Nephron (organoid): ENCODE measurements at regions not wholly inside any gene's neighbourhood (a gene's known extent, or its start where the extent isn't known, plus 50 kb on each side); places are given as distances from the start of the nearest gene placed in this dataset.
A peak's percentile ranks its signal among the peaks of the same experiment; 100 is the strongest.
"Not testable (repeated sequence)": the region's sequence is repeated elsewhere in the genome, so short reads cannot be mapped to it uniquely, and the experiment has no call there.

ENCODE experiments used
- H3K27ac Mint-ChIP-seq, 3 experiments: 2 replicates each; pipeline ENCODE4 v1.8.0; 2020; ENCODE audit warnings: mixed read lengths in 3 of 3, mild to moderate bottlenecking in 2 of 3, moderate library complexity in 1 of 3
- H3K27me3 Mint-ChIP-seq: 2 replicates; pipeline ENCODE4 v1.8.0; 2021; ENCODE audit warnings: low read depth, mild to moderate bottlenecking, moderate library complexity, mixed read lengths
- H3K36me3 Mint-ChIP-seq: 2 replicates; pipeline ENCODE4 v1.8.0; 2020; ENCODE audit warnings: low read depth, mixed read lengths
- H3K4me1 Mint-ChIP-seq: 2 replicates; pipeline ENCODE4 v1.8.0; 2020; ENCODE audit warnings: mixed read lengths
- H3K4me3 Mint-ChIP-seq, 3 experiments: 2 replicates each; pipeline ENCODE4 v1.8.0; 2020; ENCODE audit warnings: mild to moderate bottlenecking in 3 of 3, mixed read lengths in 3 of 3, moderate library complexity in 2 of 3
- H3K9me3 Mint-ChIP-seq: 2 replicates; pipeline ENCODE4 v1.8.0; 2020; ENCODE audit warnings: mixed read lengths
- CTCF ChIP-seq, 3 experiments: fragments of 200-600 bp; sonication (generic); IDR thresholded peaks; one replicate each; pipeline ENCODE4 v1.5.0; 2021; ENCODE audit warnings: antibody characterized with exemption in 3 of 3; ENCODE audit not compliant: unreplicated experiment in 3 of 3

- Mint-ChIP-seq H3K4me3 (no peak overlapping the region), H3K9me3 (no peaks in the 10 kb centered on the region), H3K27me3 (no peaks in the 10 kb centered on the region), H3K27ac (no peak overlapping the region), H3K36me3 (no peaks in the 10 kb centered on the region), H3K4me1 (no peaks in the 10 kb centered on the region)
- no peak for TF ChIP-seq CTCF (IDR thresholded peaks at IDR 0.05; ENCODE audit: unreplicated experiment in 3 of 3)
Observed at GRCh38 chr12:105892362-105892910, 246.3 kb downstream of the NUAK1 start.

- H3K27ac Mint-ChIP-seq, H3K4me1 Mint-ChIP-seq, H3K4me3 Mint-ChIP-seq, H3K36me3 Mint-ChIP-seq, H3K9me3 Mint-ChIP-seq, H3K27me3 Mint-ChIP-seq: not testable (repeated sequence)
Observed at GRCh38 chr12:105895197-105895832, 243.4 kb downstream of the NUAK1 start.

GRCh38 chr12:105897311-105897725 is 241.4 kb downstream of the NUAK1 start:
- no peaks in the 10 kb centered on the region for H3K27me3 Mint-ChIP-seq
- H3K4me1 Mint-ChIP-seq, result peaks cover 10% of the 10 kb centered on the region
- H3K36me3 Mint-ChIP-seq, result no peaks in the 10 kb centered on the region
- no peak overlapping the region for H3K27ac Mint-ChIP-seq
- TF ChIP-seq CTCF (IDR thresholded peaks at IDR 0.05; ENCODE audit: unreplicated experiment in 3 of 3), result no peak
- peaks cover 2% of the 10 kb centered on the region for H3K9me3 Mint-ChIP-seq
- no peak overlapping the region for H3K4me3 Mint-ChIP-seq

DNA sequence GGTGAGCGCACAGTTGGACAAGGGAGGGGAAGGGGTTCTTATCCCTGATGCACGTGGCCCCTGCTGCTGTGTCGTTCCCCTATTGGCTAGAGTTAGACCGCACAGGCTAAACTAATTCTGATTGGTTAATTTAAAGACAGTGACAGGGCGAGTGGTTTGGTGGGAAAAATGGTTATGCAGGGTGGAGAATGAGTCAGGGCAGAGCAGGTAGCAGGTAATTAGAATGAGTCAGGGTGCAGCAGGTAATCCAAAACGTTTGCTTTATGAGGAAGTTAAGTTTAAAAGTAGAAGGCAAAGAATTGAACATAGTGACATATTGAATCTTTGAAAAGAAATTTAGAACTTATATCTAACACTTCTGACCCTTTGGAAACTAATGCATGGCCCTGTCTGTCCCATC is 240.5 kb downstream of the NUAK1 start:
- not testable (repeated sequence) for H3K36me3 Mint-ChIP-seq, H3K4me3 Mint-ChIP-seq, H3K27ac Mint-ChIP-seq, H3K9me3 Mint-ChIP-seq, H3K27me3 Mint-ChIP-seq, H3K4me1 Mint-ChIP-seq

DNA sequence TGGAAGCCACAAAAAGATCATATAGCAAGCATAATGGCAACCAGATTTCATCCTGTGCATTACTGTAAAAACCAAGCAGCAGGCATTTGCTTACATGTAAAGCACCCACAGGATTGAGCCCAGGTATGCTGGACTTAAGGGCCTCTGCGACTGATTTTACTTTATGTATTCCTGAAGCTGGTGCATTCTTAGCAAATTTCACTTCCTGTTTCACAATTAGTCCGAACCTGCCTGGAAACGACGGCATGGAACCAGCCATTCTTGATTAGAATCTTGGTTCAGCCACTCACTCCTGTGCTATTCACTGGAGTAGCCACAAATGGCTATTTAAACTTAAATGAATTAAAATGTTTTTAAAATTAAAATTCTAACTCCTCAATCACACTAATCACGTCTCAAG is 239.2 kb downstream of the NUAK1 start:
- no peak for TF ChIP-seq CTCF (IDR thresholded peaks at IDR 0.05; ENCODE audit: unreplicated experiment in 3 of 3)
- no peaks in the 10 kb centered on the region for H3K36me3 Mint-ChIP-seq
- H3K27me3 Mint-ChIP-seq, result no peaks in the 10 kb centered on the region

GRCh38 chr12:105906561-105906960 is 232.2 kb downstream of the NUAK1 start:
- H3K36me3 Mint-ChIP-seq, result no peaks in the 10 kb centered on the region
- H3K27ac Mint-ChIP-seq, result peak overlapping the region in 1 of 3 experiments; percentile 14
- TF ChIP-seq CTCF (IDR thresholded peaks at IDR 0.05; ENCODE audit: unreplicated experiment in 3 of 3), result no peak
- no peaks in the 10 kb centered on the region for H3K27me3 Mint-ChIP-seq
- no peak overlapping the region for H3K4me3 Mint-ChIP-seq
- peaks cover 18% of the 10 kb centered on the region for H3K4me1 Mint-ChIP-seq
- H3K9me3 Mint-ChIP-seq, result no peaks in the 10 kb centered on the region

More for the DNA sequence above, 239.2 kb downstream of the NUAK1 start:
- Mint-ChIP-seq H3K27ac (peak overlapping the region in 1 of 3 experiments; percentile 8), H3K4me3 (no peak overlapping the region), H3K9me3 (peaks cover 2% of the 10 kb centered on the region), H3K4me1 (peaks cover 10% of the 10 kb centered on the region)

DNA sequence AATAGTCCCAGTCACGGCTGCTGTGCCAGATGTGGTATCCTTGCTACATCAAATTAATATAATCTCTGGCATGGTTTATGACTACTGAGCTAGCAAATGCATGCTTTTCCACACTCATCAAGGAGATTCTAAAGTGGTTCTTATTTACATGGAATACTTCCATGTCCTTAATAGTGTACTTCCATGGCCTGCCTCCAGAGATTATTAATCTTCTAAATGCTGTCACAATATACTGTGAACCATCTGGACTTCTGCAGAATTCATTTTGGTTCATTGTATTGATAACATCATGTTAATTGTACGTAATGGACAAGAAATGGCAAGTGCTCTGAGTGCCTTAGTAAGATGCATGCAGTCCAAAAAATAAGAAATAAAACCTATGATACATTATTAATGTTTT is 230.8 kb downstream of the NUAK1 start:
- H3K9me3 Mint-ChIP-seq, result peaks cover 4% of the 10 kb centered on the region
- H3K4me3 Mint-ChIP-seq, result no peak overlapping the region
- no peak for TF ChIP-seq CTCF (IDR thresholded peaks at IDR 0.05; ENCODE audit: unreplicated experiment in 3 of 3)
- peaks cover 18% of the 10 kb centered on the region for H3K4me1 Mint-ChIP-seq
- no peaks in the 10 kb centered on the region for H3K36me3 Mint-ChIP-seq
- H3K27ac Mint-ChIP-seq, result peak overlapping the region in 1 of 3 experiments; percentile 26
- H3K27me3 Mint-ChIP-seq, result no peaks in the 10 kb centered on the region
